Retinal pigment epithelial cell (primary cell): ENCODE measurements at regions not wholly inside any gene's neighbourhood (a gene's known extent, or its start where the extent isn't known, plus 50 kb on each side); places are given as distances from the start of the nearest gene placed in this dataset.

Experiments
- DNase-seq: peaks from one replicate; pipeline ENCODE4 v3.0.0-alpha.2; 2010; ENCODE audit warnings: low read depth
- H3K4me3 ChIP-seq: 2 replicates; pipeline ENCODE4 v1.5.1; 2011; ENCODE audit warnings: mild to moderate bottlenecking, low read length, control low read depth, moderate library complexity
- TF ChIP-seq, protein P1 (sequence below): conservative IDR thresholded peaks from 2 replicates; pipeline ENCODE4 v1.5.1; 2011; ENCODE audit warnings: low read depth, low read length, control low read depth, inconsistent platforms

DNA sequence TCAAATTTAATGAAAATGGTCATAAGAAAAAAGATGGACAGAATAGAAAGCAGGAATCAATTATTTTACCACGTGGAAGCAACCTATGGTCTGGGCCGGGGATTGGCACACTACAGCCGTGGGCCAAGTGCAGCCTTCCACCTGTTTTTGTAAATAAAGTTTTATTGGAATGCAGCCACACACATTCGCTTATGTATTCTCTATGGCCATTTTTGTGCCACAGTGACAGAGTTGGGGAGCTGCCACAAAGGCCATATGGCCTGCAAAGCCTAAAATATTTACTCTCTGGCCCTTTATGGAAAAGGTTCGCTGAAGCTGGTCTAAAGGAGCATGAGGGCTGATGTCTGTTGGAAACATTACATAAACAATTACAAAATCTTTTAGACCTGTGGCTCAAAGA is 144.8 kb downstream of the TMCO5A start:
- TF ChIP-seq, protein P1, sequence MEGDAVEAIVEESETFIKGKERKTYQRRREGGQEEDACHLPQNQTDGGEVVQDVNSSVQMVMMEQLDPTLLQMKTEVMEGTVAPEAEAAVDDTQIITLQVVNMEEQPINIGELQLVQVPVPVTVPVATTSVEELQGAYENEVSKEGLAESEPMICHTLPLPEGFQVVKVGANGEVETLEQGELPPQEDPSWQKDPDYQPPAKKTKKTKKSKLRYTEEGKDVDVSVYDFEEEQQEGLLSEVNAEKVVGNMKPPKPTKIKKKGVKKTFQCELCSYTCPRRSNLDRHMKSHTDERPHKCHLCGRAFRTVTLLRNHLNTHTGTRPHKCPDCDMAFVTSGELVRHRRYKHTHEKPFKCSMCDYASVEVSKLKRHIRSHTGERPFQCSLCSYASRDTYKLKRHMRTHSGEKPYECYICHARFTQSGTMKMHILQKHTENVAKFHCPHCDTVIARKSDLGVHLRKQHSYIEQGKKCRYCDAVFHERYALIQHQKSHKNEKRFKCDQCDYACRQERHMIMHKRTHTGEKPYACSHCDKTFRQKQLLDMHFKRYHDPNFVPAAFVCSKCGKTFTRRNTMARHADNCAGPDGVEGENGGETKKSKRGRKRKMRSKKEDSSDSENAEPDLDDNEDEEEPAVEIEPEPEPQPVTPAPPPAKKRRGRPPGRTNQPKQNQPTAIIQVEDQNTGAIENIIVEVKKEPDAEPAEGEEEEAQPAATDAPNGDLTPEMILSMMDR: no peak
- DNase-seq: no peak
- no peak overlapping the region for H3K4me3 ChIP-seq

DNA sequence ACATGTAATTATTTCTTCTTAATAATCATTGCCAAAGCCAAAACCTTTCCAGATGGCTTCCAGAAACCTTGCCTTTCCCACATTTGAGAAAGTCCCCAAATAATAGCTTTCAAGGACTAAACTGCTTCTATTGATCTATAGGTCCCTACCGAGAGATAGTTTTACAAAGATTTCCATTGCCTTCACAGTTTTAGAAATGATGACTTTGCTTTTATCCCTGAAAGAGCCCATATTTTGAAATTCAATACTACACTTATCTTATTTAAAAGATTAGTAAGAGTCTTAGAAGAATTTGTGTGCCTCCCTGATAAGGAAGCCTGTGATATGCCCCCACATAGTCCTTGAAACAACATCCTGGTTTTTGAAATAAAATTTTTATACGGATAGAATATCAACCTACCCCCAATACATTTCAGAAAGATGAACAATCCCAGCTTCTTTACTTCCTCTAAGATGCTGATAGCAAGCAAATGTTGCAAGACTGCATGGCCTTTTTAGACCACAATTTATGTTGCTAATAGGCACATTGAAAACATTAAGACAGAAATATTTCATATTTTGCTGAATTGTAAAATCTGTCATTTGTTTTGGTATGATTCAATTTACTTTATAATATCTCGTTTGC is 146.3 kb downstream of the TMCO5A start:
- TF ChIP-seq, protein P1: no peak
- H3K4me3 ChIP-seq: no peak overlapping the region
- no peak for DNase-seq

DNA sequence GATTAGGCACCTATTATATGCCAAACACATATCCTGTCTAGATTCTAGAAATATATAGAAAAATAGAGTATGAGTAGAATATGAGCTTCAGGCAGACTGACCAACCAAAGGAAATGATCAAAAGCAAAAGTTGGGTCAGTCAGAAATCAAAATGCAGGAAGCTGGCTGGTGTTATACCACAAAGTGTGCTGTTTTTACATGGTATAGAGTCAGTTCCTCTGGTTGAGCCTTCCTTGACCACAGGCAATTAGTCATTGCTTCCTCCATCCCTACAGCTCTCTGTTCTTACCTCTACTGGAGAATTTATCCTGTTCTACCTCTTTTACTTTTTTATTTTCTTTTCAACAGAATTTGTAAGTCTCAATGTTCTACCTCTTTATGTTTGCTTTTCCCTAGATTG is 149.8 kb downstream of the TMCO5A start:
- TF ChIP-seq, protein P1: no peak
- no peak overlapping the region for H3K4me3 ChIP-seq
- no peak for DNase-seq

DNA sequence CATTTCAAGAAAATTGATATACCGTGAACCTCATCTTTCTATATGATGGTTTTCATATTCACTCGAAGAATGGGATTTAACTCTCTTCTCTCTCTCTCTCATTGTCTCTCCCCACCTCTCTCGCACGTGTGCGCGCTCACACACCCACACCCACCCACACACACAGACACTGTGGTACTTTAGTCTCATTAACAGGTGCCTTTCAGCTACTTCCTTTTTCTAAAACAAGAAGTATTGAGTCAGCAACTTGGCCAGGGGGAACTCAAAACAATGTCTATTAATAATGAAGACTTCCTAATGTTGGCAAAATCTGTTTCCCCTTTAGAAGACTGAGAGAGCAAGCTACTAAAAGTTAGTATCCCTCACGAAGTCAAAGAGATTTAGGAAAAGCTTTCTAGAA is 150.7 kb downstream of the TMCO5A start:
- no peak for DNase-seq
- TF ChIP-seq, protein P1: no peak

DNA sequence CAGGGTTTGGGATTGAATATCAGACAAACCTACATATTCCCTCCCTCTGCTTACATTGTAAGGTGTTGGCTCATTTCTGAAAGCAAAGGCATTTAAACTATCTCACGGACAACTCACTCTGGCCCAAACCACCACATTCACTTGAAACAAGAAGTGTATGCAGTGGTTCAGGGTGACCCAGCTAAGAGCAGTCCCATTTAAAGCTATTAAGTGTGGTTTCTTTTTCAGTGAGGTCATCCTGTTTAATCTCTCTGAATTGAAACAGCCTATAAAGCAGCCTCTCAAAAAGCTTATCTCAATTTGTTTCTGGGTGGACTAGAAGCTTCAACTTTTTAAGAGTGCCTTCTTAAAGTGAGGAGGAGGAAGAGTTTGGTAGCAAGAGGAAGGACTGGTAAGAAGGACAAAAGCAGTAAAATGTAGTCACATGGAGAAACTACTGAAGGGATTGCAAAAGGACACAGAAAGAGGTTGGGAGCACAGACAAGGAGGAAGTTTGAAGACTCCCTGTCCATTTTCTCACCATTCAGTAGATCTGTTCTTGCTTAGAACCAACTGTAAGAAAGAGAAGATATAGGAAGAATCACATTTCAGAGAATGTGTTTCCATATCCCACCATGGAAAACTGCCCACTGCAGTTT is 151.6 kb downstream of the TMCO5A start:
- no peak for DNase-seq
- H3K4me3 ChIP-seq: no peak overlapping the region
- TF ChIP-seq, protein P1: no peak

More for the DNA sequence above, 150.7 kb downstream of the TMCO5A start:
- no peak overlapping the region for H3K4me3 ChIP-seq

DNA sequence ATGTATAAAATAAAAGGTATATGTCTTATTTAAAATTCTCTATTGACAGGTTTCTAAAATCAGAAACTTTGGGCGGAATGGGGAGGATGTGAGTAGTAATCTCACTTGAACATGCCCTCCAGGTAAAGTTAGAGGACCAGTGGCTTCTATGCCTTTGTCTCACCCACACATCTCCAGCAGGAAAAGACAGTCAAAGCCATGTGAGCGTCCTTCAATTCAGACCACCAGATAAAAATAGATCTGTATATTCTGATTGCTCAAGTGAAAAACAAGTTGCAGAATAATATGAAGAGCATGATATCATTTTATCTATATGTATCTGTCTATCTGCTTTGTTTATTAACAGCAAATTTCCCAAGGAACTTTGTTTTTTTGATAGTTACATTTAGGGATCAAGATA is 152.2 kb downstream of the TMCO5A start:
- TF ChIP-seq, protein P1: no peak
- H3K4me3 ChIP-seq: no peak overlapping the region
- DNase-seq: no peak

DNA sequence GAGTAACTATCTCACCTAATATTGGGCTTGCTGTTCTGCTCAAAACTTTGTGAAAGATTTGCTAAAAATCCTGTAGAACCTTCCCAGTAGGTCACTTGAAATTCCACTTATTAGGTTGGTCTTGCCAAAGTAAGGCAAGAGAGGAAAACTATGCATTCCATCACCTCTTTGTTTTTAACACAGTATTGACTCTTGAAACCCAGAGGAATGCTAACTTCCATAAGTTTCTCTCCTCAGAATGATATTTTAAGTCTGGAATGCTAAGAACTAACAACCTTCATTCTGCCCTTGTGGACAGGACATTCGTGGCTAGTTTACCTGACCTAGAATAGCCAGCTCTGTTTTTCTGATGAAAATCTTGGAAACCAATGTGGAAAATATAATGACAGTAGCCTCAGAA is 154.5 kb downstream of the TMCO5A start:
- TF ChIP-seq, protein P1: no peak
- no peak overlapping the region for H3K4me3 ChIP-seq
- no peak for DNase-seq
